Midbrain (tissue), 1 donor: ENCODE measurements at regions not wholly inside any gene's neighbourhood (a gene's known extent, or its start where the extent isn't known, plus 50 kb on each side); places are given as distances from the start of the nearest gene placed in this dataset.
"Not testable (repeated sequence)": the region's sequence is repeated elsewhere in the genome, so short reads cannot be mapped to it uniquely, and the experiment has no call there.

Source experiments
- DNase-seq: peaks from one replicate; lab custom pipeline; 2025; lab: John Stamatoyannopoulos, UW

DNA sequence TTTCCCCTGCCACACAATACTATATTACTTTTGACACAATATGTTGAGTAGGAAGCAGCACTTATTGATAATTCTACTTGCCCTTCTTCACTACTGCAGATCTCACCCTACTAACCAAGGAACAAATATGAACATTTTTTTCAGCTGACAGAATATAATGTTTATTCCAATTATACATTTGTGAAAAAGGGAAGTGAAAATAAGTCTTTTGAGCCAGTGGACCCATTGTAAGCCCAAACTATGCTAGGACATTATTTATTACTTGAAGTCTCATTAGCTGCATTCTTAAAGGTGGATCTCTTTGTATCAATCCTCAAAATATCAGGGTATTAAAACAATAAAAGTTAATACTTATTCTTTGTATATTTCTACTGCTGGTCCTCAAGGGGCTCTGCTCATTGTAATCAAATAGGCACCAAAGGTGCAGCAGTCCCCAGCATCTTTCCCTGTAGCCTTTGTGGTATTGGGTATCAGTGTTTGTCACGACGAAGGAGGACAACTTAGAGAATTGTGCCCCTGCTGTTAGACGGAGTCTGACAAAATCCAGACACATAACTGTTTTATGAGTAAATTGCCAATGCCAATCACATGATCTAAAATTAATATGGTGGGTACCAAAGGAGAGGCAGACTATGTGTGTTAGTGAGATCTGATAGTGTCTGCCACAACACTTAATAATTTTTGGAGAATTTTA lies 453.5 kb upstream of the CDH9 start:
- no peak for DNase-seq

DNA sequence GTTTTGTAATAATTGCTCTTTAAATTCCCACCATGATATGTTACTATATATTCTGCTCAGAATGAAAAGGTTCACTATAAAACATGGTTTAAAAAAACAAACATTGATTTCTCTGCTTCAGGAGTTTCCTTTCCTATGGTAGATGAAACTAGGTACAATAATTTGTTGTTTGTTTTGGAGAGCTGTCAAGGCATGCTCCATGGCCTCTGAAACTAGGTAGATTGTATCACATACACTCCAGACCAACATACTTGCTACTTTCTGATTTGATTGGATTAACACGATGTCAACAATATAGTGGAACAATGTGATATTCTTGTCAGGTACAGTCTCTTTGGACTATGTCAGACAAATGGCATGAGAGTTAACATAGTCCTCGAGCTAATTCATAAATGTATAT lies 452.7 kb upstream of the CDH9 start:
- DNase-seq = no peak

DNA sequence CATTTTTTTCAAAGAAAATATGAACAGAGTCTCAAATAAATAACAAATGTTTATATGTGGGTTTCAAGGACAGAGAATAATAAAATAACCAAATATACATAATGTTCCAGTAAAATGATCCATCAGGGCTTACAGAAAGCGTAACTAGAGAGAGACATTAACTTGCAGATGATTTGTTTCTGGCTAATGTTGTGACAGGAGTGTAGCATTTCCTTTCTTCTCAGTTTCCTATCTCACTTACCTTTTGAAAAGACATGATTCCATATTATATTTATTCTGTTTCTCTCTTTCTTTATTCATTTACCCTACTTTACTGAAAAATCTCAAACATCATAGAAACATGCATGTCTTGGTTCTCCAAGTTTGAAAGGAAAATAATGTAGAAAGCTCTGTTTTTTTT lies 451.3 kb upstream of the CDH9 start:
- no peak for DNase-seq

DNA sequence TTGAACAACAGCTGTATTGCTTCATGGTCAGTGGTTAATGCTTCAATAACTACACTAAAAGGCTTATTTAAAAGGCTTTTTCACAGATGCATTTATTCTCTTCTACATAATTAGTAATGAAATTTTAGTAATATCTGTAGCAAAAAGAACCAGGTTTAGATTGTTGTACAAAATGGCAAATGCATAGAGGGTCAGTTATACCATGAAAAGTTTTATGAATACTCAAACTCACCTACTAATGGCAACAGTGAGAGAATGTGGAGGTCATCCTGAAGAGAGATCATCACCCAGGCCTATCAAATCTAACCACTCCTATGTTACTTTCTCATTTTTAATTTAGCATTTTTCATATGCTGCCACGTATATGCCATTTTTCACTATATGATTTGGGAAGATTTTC lies 444.3 kb upstream of the CDH9 start:
- DNase-seq = no peak

DNA sequence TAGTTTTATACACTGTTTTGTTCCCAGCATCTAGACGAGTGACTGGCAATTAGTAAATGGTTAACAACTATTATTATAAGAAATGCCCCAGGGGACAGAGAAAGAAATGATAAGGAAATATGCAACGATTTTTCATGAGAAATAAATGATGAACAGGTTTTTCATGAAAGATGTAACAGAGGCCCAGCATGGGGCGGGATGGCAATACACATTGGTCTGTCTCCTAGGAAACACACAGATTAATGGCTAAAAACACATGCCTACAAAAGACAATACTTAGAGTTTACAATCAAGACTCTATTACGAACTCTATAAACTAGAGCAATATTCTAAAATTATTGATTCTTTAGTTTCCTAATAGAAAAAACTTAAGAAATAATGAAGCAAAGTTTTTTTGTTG lies 441.5 kb upstream of the CDH9 start:
- DNase-seq = no peak

DNA sequence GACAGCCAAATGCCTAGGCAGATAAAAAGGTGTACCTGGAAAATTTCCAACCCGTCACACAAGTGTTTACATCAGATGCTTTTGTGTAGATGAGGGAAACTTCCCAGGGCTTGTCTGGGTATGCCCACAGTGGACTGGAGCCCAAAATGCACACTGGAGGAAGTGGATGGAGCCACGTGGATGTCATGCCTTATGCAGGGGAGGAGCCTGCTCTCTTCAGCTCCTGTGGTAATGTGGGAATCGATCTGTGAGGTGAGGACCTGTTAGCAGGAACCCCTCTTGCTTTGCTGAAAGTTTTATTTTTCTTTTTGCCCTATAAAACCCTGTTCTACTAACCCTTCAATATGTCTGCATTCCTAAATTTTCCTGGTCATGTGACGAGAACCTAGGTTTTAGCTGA lies 439.2 kb upstream of the CDH9 start:
- DNase-seq = no peak

DNA sequence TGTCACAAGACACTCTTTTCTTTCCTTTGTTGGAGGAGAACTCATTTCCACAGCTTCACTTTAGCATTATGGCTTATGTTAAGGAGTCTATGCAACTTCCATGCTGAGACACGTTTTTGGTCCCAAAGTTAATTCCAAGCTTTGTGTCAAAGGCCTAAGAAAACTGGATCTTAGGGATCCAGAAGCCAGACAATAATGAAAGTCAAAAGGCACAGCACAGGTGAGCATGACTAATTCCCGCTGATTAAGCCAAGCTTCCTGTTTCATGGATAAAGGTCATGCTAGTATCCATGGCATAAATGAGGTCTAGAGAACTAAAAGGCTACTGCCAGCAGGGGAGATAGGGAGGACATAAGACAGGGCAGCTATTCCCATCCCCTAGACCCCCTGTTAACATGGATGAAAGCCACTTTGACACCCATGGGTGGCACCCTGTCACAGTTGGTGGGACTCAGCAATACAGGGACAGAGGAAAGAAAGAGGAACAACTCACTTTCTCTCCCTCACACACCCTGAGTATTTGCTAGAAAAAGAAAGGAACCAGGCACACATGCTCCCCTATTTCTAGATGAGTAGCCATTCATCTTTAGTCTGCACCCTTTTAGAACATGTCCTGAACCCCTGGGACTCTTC lies 438.1 kb upstream of the CDH9 start:
- no peak for DNase-seq

DNA sequence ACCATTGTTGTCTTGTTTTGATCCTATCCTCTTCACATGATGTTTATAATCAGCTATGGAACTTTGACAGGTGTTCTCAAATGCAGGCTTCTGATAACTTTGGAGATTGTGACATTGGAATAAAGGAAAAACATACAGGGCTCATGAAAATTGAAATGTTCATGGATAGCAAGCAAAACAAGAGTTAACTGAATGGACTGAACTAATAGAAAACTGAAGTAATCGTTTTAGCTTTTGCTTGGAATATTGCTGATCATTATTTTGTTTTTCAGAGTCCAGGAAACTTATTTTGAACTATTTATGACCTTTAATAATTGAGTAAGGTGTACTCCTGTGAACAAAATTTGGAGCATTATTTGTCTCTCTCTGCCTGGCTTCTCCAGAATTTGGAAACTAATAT lies 436.7 kb upstream of the CDH9 start:
- DNase-seq = no peak

DNA sequence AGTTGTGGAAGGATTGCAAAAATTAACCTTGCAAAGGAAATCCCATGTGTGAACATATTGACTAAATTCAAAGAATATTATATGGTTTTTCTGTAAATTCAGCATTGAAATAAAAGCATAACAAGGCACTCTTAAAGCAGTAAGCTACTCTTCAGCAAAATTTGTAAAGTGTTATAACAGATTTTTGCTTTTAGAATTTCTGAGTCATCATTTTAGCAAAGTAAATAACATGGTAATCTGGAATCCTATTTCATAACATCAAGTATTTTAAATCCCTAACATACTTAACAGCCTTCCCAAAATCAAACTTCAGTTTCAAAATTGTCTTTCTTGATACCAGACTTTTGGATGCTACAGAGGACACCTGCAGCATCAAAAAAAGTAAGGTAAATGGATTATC lies 436.0 kb upstream of the CDH9 start:
- DNase-seq = no peak

DNA sequence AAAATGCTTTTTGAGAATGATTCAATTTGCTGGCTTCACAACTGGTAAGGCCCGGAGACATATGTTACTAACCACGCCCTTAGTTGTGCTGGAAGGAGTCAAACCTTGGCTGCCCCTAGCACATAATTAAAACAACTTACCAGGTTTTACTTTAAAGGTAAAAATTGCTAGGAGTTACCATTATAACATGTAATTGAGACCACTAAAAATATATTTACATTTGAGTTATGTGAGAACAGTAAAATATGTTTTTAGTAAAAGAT lies 435.6 kb upstream of the CDH9 start:
- DNase-seq = no peak

DNA sequence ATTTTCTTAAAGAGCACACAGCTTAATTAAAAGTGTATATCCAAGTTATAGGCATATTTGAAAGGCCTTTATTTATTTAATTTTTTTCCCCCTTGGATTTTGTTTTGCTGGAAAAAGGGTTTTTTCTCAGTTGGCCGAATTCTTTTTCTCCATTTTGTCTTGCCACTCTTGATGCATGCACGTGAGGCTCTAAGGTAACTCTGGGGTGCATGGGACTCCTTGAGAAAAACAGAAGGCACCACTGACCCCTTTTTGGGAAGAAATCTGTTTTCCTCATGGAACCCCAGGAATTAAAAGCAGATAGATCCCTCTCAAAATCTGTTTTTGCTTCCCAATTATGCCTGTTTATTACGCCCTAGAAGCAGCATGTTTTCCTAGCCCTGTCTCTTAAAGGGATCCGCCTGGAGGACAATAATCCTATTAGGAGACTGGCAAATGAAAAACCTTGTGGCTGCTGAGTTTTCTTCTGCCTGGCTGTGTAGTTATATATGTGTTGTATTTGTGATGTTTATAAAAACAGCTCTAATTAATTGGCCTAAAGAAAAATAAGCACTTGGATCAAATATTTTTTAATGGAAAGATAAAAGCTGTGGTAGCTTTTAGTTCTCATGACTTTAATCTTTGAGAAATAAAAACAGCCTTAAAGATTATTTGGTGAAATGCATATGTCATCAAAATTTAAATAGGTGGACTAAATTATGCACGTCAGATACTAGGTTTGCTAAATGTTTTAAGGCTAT lies 435.1 kb upstream of the CDH9 start:
- no peak for DNase-seq

DNA sequence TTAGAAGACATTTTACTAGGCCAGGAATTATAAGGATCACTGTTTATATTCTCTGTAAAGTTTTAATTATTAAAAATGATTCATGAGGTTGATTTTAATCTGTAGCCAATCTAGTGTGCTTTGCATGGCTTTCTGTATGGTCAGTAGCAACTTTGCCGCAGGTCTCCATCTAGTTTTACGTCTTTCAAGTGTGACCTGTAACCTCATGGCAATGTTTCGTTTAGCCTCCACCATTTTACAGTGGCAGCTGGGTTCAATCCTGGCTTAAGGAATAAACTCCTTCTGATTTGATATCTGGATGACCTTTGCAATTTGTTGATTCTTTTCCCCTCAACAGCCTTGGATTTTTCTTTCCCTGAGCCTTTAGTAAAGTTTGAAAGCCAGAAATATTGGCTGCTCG lies 434.5 kb upstream of the CDH9 start:
- no peak for DNase-seq

DNA sequence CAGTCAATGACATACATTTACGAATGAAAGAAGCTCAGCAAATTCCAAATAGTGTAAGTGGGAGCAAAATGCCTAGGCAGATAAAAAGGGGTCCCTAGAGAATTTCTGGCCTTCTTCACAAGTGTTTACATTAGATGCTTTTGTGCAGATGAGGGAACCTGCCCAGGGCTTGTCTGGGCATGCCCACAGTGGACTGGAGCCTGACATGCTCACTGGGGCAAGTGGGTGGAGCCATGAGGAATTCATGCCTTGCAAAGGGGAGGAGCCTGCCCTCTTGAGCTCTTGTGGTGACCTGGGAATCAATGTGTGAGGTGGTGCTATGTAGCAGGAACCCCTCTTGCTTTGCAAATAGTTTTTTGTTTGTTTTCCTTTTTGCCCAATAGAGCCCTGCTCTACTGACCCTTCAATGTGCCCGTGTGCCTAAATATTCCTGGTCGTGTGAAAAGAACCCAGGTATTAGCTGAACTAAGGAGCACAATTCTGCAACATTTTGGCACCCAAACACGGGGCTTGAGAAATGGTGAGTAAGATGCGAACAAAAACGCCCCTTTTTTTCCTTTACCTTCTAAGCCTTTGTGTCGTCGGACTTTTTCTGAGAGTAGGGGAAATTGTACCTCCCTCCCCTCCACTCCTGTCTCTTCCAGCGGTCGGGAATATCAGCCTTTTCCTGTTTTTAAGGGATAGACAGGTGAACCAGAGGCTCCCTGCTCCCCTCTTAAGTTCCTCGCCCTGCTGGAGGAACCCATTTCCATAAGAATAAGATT lies 433.8 kb upstream of the CDH9 start:
- DNase-seq = no peak

DNA sequence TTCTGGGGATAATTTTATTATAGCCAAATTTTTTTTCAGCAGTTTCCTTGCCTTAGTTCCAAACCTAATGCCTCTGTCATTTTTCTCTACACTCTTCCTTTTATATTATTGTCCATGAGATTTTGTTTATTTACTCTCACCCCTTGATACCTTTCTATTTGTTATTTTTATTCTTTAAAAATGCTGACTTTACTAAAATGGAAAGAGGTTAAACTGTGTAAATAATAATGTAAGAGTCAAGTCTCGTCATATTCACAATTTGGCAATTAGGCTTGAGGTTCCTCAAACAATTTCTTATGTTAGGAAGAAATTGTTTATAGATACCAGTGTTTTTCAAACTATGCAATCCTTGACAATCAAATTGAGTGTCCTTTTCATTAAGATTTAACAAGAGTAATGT lies 428.6 kb upstream of the CDH9 start:
- DNase-seq = no peak

DNA sequence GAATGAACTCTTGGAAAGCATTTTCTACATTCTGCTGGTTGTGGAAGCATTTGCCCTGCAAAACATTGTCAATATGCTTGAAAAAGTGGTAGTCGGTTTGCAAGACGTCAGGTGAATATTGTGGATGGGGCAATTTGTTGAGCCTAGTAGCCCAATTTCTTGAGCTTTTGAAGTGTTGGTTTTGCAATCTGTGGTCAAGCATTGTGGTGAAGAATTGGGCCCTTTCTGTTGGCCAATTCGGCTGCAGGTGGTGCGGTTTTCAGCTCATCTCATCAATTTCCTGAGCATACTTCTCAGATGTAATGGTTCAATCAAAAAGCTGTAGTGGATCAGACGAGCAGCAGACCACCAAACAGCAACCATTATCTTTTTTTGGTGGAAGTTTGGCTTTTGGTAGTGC lies 426.8 kb upstream of the CDH9 start:
- no peak for DNase-seq

DNA sequence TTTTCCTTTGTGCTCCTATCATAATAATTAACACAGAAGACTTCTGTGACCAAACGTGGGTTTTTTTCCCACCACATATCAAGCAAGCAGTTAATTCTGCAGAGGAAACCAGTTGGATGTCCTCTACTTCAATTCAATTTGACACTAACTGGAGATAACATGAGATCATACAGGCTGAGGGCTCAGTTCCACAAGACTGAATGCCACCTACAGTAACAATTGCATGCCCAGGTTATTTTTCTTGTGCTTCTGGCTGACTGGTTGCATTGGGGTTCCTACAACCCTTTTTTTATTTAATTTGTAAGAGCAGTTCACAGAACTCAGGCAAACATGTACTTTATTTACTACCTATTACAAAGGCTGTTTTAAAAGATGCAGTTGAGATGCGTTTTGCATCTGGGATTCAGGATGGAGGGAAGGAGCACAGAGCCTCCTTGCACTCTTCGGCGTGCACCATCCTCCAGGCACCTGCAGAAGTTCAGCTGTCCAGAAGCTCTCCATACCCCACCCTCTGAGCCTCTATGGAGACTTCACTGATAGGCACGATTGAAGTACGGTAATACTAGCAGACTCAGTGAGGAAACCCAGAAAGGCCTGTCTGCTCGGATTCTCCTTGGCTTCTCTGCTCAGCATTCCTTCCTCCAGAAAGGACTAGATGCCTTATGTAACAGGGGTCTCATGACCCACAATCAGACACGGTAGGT lies 425.2 kb upstream of the CDH9 start:
- DNase-seq = no peak

DNA sequence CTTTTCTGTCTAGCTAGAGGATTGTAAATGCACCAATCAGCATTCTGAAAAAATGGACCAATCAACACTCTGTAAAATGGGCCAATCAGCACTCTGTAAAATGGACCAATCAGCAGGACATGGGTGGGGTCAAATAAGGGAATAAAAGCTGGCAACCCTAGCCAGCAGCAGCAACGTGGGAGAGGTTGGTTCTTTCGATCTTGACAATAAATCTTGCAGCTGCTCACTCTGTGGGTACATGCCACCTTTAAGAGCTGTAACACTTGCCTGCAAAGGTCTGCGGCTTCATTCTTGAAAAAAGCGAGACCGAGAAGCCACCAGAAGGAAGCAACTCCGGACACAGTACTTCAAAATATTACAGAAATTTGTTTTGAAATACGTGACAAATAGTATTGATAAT lies 424.6 kb upstream of the CDH9 start:
- no peak for DNase-seq

DNA sequence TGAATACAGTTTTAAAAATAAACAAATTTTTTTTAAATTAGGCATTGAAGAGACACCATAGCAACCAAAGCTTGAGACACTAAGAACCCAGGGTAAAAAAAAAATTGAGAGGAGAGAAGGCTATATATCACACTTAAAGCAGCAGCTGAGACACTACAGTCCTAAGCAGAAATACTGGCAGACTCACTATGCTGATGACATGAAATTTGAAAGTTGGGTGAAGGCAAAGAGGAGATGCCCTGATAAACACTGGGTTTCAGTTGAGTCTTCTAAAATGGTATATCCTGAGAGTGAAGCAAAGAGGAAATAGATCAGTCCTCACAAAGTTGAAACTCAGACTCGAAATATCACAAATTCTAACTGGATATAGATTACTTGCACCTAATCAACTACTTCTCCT lies 419.9 kb upstream of the CDH9 start:
- DNase-seq = no peak

DNA sequence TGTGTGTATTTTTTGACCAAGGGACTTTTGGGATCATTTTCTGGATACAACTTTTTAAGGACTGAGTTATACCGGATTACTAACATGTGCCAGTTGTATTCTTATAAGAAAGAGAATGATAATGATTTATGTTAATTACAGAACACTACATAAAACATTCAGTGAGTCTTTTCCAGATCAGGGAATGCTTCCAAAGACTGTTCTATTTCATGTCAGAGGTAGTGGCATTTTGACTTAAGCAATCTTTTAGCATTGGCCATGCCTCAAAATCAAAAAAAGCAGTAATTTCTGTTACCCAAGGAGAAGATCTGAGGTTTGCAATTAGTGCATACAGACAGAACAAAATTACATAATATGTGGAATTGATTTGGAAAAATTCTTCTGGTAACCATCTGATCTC lies 413.0 kb upstream of the CDH9 start:
- DNase-seq = no peak

DNA sequence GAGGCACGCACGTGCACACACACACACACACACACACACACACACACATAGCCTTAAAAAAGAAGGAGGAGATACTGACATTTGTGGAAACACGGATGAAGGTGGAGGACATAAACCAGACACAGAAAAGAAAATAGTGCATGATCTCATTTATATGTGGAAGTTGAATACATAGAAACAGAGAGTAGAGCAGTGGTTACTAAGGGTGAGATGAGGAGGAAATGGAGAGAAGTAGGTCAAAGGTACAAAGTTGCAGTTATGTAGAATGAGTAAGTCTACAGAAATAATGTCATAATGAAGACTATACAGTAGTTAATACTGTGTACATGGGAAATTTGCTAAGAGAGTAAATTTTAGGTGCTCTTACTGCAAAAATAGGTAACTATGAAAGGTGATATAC lies 412.2 kb upstream of the CDH9 start:
- DNase-seq = no peak

DNA sequence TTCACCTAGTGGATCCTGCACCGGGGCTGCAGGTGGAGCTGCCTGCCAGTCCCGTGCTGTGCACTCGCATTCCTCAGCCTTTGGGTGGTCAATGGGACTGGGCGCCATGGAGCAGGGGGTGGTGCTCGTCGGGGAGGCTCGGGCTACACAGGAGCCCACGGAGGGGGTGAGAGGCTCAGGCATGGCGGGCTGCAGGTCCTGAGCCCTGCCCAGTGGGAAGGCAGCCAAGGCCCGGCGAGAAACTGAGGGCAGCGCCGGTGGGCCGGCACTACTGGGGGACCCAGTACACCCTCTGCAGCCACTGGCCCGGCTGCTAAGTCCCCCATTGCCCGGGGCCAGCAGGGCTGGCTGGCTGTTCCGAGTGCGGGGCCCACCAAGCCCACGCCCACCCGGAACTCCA lies 401.0 kb upstream of the CDH9 start:
- DNase-seq = not testable (repeated sequence)

DNA sequence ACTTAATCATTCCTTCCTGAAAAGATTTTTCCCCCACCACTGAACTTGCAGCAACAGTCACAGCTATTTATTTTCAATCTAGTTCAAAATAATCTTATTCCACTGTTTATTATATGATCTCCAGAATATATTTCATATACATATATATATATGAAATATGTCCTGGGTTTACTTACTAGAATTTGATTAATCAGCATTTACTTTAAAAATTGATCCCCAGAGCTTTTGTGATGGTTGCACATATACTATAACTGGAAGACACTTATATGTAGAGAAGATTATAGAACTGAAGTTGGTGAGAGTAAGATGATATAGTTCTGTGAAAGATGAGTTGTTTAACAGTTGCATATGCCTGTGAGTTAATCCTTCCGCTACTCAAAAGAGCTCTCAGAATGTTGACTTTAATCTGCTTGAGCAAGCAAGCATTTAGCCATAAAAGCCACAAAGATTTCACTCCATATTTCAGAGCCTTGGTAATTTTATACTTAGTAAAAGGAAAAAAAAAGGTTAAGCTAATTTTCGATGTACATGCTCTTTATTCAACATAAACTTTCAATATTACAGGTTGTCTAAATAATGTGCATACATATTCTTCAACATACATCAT lies 399.3 kb upstream of the CDH9 start:
- DNase-seq = no peak
